ENCODE measurements at regions not wholly inside any gene's neighbourhood (a gene's known extent, or its start where the extent isn't known, plus 50 kb on each side); places are given as distances from the start of the nearest gene placed in this dataset.

- no peak for DNase-seq (ENCODE audit: low read depth)
Measured at GRCh38 chr10:130555411-130555750, 419.2 kb downstream of the GLRX3 start.

- DNase-seq (ENCODE audit: low read depth): no peak
Measured at GRCh38 chr10:130557181-130557845, 421.1 kb downstream of the GLRX3 start.

GRCh38 chr10:130558746-130559546, 422.8 kb downstream of the GLRX3 start:
- no peak for DNase-seq (ENCODE audit: low read depth)

- DNase-seq (ENCODE audit: low read depth): no peak
Measured at GRCh38 chr10:130559547-130559880, 423.3 kb downstream of the GLRX3 start.

- DNase-seq (ENCODE audit: low read depth): no peak
Measured at GRCh38 chr10:130560116-130560515, 423.9 kb downstream of the GLRX3 start.

GRCh38 chr10:130560573-130560972, 424.4 kb downstream of the GLRX3 start:
- no peak for DNase-seq (ENCODE audit: low read depth)

- no peak for DNase-seq (ENCODE audit: low read depth)
Measured at GRCh38 chr10:130561681-130562080, 425.5 kb downstream of the GLRX3 start.

- no peak for DNase-seq (ENCODE audit: low read depth)
Measured at GRCh38 chr10:130567011-130567410, 430.8 kb downstream of the GLRX3 start.

GRCh38 chr10:130567436-130567835, 431.2 kb downstream of the GLRX3 start:
- no peak for DNase-seq (ENCODE audit: low read depth)

GRCh38 chr10:130568246-130568645, 432.1 kb downstream of the GLRX3 start:
- DNase-seq (ENCODE audit: low read depth): no peak

- no peak for DNase-seq (ENCODE audit: low read depth)
Measured at GRCh38 chr10:130570074-130570473, 433.9 kb downstream of the GLRX3 start.

- no peak for DNase-seq (ENCODE audit: low read depth)
Measured at GRCh38 chr10:130571674-130572073, 435.5 kb downstream of the GLRX3 start.

GRCh38 chr10:130573446-130573845, 437.3 kb downstream of the GLRX3 start:
- no peak for DNase-seq (ENCODE audit: low read depth)

GRCh38 chr10:130575756-130576285, 439.6 kb downstream of the GLRX3 start:
- no peak for DNase-seq (ENCODE audit: low read depth)

GRCh38 chr10:130576427-130576826, 440.2 kb downstream of the GLRX3 start:
- no peak for DNase-seq (ENCODE audit: low read depth)

- DNase-seq (ENCODE audit: low read depth): no peak
Measured at GRCh38 chr10:130577039-130577438, 440.8 kb downstream of the GLRX3 start.

GRCh38 chr10:130578532-130579289, 442.5 kb downstream of the GLRX3 start:
- no peak for DNase-seq (ENCODE audit: low read depth)

- DNase-seq (ENCODE audit: low read depth): no peak
Measured at GRCh38 chr10:130579913-130580312, 443.7 kb downstream of the GLRX3 start.

- DNase-seq (ENCODE audit: low read depth): no peak
Measured at GRCh38 chr10:130580975-130581374, 444.8 kb downstream of the GLRX3 start.

GRCh38 chr10:130587718-130588117, 451.5 kb downstream of the GLRX3 start:
- DNase-seq (ENCODE audit: low read depth): no peak

GRCh38 chr10:130606001-130606405, 469.8 kb downstream of the GLRX3 start:
- DNase-seq (ENCODE audit: low read depth): no peak

GRCh38 chr10:130607366-130607765, 471.2 kb downstream of the GLRX3 start:
- DNase-seq (ENCODE audit: low read depth): no peak

Data from myocyte (in vitro differentiated cells).